ENCODE measurements at regions not wholly inside any gene's neighbourhood (a gene's known extent, or its start where the extent isn't known, plus 50 kb on each side); places are given as distances from the start of the nearest gene placed in this dataset.

DNA sequence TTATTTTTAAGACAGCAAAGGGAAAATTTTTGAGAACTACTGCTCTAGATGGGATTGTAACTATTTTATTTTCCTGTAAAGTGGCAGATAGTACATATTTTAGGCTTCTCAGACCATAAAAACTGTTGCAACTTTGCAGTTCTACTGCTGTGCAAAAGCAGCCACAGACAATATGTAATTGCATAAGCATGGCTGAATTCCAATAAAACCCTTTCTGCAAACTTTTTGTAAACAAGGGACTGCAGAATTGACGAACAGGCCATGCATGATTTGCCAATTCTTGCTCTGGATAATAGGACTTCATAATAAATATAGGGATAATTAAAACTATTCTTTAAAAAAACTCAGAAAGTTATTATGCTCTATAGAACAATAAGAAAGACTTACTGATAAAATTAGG lies 149.1 kb downstream of the SLITRK5 start:
- H3K27me3 ChIP-seq (ENCODE audit: control insufficient read depth, insufficient read depth, low read length) = no peaks in the 10 kb centered on the region
- H3K14ac ChIP-seq (replicated peaks; ENCODE audit: low read depth, low read length) = no peak overlapping the region
- H4K5ac ChIP-seq (ENCODE audit: low read depth, low read length) = no peak overlapping the region
- H2BK20ac ChIP-seq (ENCODE audit: low read depth, low read length) = no peak overlapping the region
- in situ Hi-C loops (cut with MboI; ENCODE audit: low sequenced_read_pairs) (no loop called here), intact Hi-C loops (cut with micrococcal nuclease) (no loop called here), dilution Hi-C loops (cut with HindIII; ENCODE audit: low sequenced_read_pairs, unreplicated experiment) (no loop called here)
- H3K56ac ChIP-seq (ENCODE audit: extremely low read depth, insufficient read depth, low read length) = no peak overlapping the region
- BruUV-seq (replicated peaks) = no TSS peak
- H3K4me2 ChIP-seq (ENCODE audit: low read depth, low read length) = no peak overlapping the region
- no peak overlapping the region for H3K4me3 ChIP-seq (ENCODE audit: insufficient read depth, low read depth, low read length)
- no peak overlapping the region for H3K23ac ChIP-seq (ENCODE audit: low read depth, low read length)
- no CpG with 5 or more reads among the region's 1 CpG for WGBS, 2 experiments (ENCODE audit: extremely low coverage in 2 of 2, insufficient read length in 1 of 2)
- H3K9me3 ChIP-seq (ENCODE audit: control insufficient read depth, insufficient read depth, low read length) = no peaks in the 10 kb centered on the region
- ChIA-PET CTCF (no interaction called here), POLR2A (ENCODE audit: unreplicated experiment) (no interaction called here)
- H2AK5ac ChIP-seq (ENCODE audit: low read depth, low read length) = no peak overlapping the region
- no peak overlapping the region for H4K91ac ChIP-seq (ENCODE audit: insufficient read depth, low read depth, low read length)
- H4K20me1 ChIP-seq (ENCODE audit: insufficient read depth, low read length) = no peaks in the 10 kb centered on the region
- no peak overlapping the region for H2AK9ac ChIP-seq (replicated peaks; ENCODE audit: low read depth, low read length, poor library complexity)
- no peak overlapping the region for H3K27ac ChIP-seq (ENCODE audit: insufficient read depth, low read length)
- ATAC-seq (ENCODE audit: low read depth) = no peak
- no peak overlapping the region for H4K8ac ChIP-seq (ENCODE audit: low read depth in 2 of 2, low read length in 2 of 2)
- no peak overlapping the region for H3K9ac ChIP-seq (ENCODE audit: low read depth, low read length)
- H2BK120ac ChIP-seq (ENCODE audit: low read depth, low read length) = no peak overlapping the region
- H3K4me1 ChIP-seq (ENCODE audit: control insufficient read depth, insufficient read depth, low read length) = no peaks in the 10 kb centered on the region
- no peaks in the 10 kb centered on the region for H3K9me1 ChIP-seq (ENCODE audit: insufficient read depth, low read length)
- no peak overlapping the region for H2AFZ ChIP-seq (replicated peaks; ENCODE audit: low read length, poor library complexity)
- no peak overlapping the region for H2BK15ac ChIP-seq (ENCODE audit: low read depth, low read length)
- no peak overlapping the region for H2BK5ac ChIP-seq (ENCODE audit: low read depth, low read length, poor library complexity, severe bottlenecking)
- DNase-seq = no peak
- TF ChIP-seq FOS (IDR thresholded peaks at IDR 0.05; ENCODE audit: low read depth, low read length) (no peak), RCOR1 (IDR thresholded peaks at IDR 0.05; ENCODE audit: insufficient replicate concordance, low read length) (no peak), RFX5 (IDR thresholded peaks at IDR 0.05; ENCODE audit: low read depth, low read length) (no peak), MXI1 (IDR thresholded peaks at IDR 0.05; ENCODE audit: borderline replicate concordance, low read depth, low read length) (no peak), MAFK (IDR thresholded peaks at IDR 0.05; ENCODE audit: low read depth, low read length) (no peak), MAZ (IDR thresholded peaks at IDR 0.05; ENCODE audit: borderline replicate concordance, low read depth, low read length) (no peak), NFE2L2 (IDR thresholded peaks at IDR 0.05; ENCODE audit: low read depth, low read length) (no peak), BHLHE40 (IDR thresholded peaks at IDR 0.05; ENCODE audit: low read depth, low read length) (no peak), CHD1 (IDR thresholded peaks at IDR 0.05; ENCODE audit: low read depth, low read length) (no peak), POLR2A (IDR thresholded peaks at IDR 0.05; ENCODE audit: low read depth, low read length) (no peak), SMC3 (IDR thresholded peaks at IDR 0.05; ENCODE audit: low read depth, low read length) (no peak), RAD21 (IDR thresholded peaks at IDR 0.05; ENCODE audit: low read length) (no peak)
- TF ChIP-seq, protein P1, sequence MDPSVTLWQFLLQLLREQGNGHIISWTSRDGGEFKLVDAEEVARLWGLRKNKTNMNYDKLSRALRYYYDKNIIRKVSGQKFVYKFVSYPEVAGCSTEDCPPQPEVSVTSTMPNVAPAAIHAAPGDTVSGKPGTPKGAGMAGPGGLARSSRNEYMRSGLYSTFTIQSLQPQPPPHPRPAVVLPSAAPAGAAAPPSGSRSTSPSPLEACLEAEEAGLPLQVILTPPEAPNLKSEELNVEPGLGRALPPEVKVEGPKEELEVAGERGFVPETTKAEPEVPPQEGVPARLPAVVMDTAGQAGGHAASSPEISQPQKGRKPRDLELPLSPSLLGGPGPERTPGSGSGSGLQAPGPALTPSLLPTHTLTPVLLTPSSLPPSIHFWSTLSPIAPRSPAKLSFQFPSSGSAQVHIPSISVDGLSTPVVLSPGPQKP (IDR thresholded peaks at IDR 0.05; ENCODE audit: borderline replicate concordance, low read depth, low read length) = no peak
- TF ChIP-seq, protein P2, sequence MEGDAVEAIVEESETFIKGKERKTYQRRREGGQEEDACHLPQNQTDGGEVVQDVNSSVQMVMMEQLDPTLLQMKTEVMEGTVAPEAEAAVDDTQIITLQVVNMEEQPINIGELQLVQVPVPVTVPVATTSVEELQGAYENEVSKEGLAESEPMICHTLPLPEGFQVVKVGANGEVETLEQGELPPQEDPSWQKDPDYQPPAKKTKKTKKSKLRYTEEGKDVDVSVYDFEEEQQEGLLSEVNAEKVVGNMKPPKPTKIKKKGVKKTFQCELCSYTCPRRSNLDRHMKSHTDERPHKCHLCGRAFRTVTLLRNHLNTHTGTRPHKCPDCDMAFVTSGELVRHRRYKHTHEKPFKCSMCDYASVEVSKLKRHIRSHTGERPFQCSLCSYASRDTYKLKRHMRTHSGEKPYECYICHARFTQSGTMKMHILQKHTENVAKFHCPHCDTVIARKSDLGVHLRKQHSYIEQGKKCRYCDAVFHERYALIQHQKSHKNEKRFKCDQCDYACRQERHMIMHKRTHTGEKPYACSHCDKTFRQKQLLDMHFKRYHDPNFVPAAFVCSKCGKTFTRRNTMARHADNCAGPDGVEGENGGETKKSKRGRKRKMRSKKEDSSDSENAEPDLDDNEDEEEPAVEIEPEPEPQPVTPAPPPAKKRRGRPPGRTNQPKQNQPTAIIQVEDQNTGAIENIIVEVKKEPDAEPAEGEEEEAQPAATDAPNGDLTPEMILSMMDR (conservative IDR thresholded peaks at IDR 0.05; ENCODE audit: low read depth, low read length) = no peak
- H3K4ac ChIP-seq (ENCODE audit: low read depth, low read length) = no peak overlapping the region
- H3K18ac ChIP-seq (ENCODE audit: low read depth, low read length) = no peak overlapping the region
- no peaks in the 10 kb centered on the region for H3K36me3 ChIP-seq (ENCODE audit: control insufficient read depth, insufficient read depth, low read length)
- H3K79me1 ChIP-seq (ENCODE audit: low read depth in 1 of 2, low read length in 2 of 2) = no peaks in the 10 kb centered on the region

All from IMR-90 (cell line).